ENCODE measurements at regions not wholly inside any gene's neighbourhood (a gene's known extent, or its start where the extent isn't known, plus 50 kb on each side); places are given as distances from the start of the nearest gene placed in this dataset.

GRCh38 chr14:104462651-104463630 is 116.6 kb upstream of the C14orf180 start:
- no peaks in the 10 kb centered on the region for H3K9me3 Mint-ChIP-seq
- no peak overlapping the region for H3K4me3 Mint-ChIP-seq
- WGBS (ENCODE audit: insufficient coverage) = 76% methylated on average over 15 of the region's 16 CpGs
- H3K36me3 Mint-ChIP-seq = no peaks in the 10 kb centered on the region
- peaks cover 39 to 64% of the 10 kb centered on the region in 2 donors for H3K27me3 Mint-ChIP-seq (ENCODE audit: low read depth in 2 of 2)
- intact Hi-C loops (cut with micrococcal nuclease) = no loop called here
- ATAC-seq (no peak), DNase-seq (no peak)
- H3K27ac ChIP-seq (ENCODE audit: low read length) = no peak overlapping the region
- H3K27me3 ChIP-seq (ENCODE audit: control insufficient read depth, insufficient read depth, low read length) = peaks cover 5% of the 10 kb centered on the region
- no peaks in the 10 kb centered on the region for H3K36me3 ChIP-seq (ENCODE audit: control insufficient read depth, insufficient read depth, low read length)
- no peak overlapping the region for H3K4me3 ChIP-seq (ENCODE audit: low read length)
- TF ChIP-seq, protein P1, sequence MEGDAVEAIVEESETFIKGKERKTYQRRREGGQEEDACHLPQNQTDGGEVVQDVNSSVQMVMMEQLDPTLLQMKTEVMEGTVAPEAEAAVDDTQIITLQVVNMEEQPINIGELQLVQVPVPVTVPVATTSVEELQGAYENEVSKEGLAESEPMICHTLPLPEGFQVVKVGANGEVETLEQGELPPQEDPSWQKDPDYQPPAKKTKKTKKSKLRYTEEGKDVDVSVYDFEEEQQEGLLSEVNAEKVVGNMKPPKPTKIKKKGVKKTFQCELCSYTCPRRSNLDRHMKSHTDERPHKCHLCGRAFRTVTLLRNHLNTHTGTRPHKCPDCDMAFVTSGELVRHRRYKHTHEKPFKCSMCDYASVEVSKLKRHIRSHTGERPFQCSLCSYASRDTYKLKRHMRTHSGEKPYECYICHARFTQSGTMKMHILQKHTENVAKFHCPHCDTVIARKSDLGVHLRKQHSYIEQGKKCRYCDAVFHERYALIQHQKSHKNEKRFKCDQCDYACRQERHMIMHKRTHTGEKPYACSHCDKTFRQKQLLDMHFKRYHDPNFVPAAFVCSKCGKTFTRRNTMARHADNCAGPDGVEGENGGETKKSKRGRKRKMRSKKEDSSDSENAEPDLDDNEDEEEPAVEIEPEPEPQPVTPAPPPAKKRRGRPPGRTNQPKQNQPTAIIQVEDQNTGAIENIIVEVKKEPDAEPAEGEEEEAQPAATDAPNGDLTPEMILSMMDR (IDR thresholded peaks at IDR 0.05) = no peak
- H3K4me1 ChIP-seq (ENCODE audit: control insufficient read depth, insufficient read depth, low read length) = no peaks in the 10 kb centered on the region
- H3K9me3 ChIP-seq (ENCODE audit: control insufficient read depth, insufficient read depth, low read length) = no peaks in the 10 kb centered on the region
- no peak overlapping the region for H3K27ac Mint-ChIP-seq
- H3K4me1 Mint-ChIP-seq = peaks cover 10 to 11% of the 10 kb centered on the region in 2 donors

GRCh38 chr14:104464907-104465306 is 114.7 kb upstream of the C14orf180 start:
- DNase-seq = no peak
- H3K27ac ChIP-seq (ENCODE audit: low read length) = no peak overlapping the region
- Mint-ChIP-seq H3K27ac (no peak overlapping the region), H3K4me1 (peaks cover 10 to 11% of the 10 kb centered on the region in 2 donors), H3K9me3 (no peaks in the 10 kb centered on the region), H3K36me3 (no peaks in the 10 kb centered on the region), H3K27me3 (ENCODE audit: low read depth in 2 of 2) (peaks cover 31 to 49% of the 10 kb centered on the region in 2 donors), H3K4me3 (no peak overlapping the region)
- TF ChIP-seq, protein P1 (IDR thresholded peaks at IDR 0.05) = no peak
- WGBS (ENCODE audit: insufficient coverage) = 90% methylated on average over 6 of the region's 6 CpGs
- no peak for ATAC-seq
- intact Hi-C loops (cut with micrococcal nuclease) = no loop called here
- H3K4me3 ChIP-seq (ENCODE audit: low read length) = no peak overlapping the region
- no peaks in the 10 kb centered on the region for H3K4me1 ChIP-seq (ENCODE audit: control insufficient read depth, insufficient read depth, low read length)
- H3K27me3 ChIP-seq (ENCODE audit: control insufficient read depth, insufficient read depth, low read length) = peaks cover 5% of the 10 kb centered on the region
- H3K36me3 ChIP-seq (ENCODE audit: control insufficient read depth, insufficient read depth, low read length) = no peaks in the 10 kb centered on the region
- no peaks in the 10 kb centered on the region for H3K9me3 ChIP-seq (ENCODE audit: control insufficient read depth, insufficient read depth, low read length)

GRCh38 chr14:104465482-104466390 is 113.8 kb upstream of the C14orf180 start:
- no peaks in the 10 kb centered on the region for H3K36me3 ChIP-seq (ENCODE audit: control insufficient read depth, insufficient read depth, low read length)
- H3K4me3 ChIP-seq (ENCODE audit: low read length) = no peak overlapping the region
- TF ChIP-seq, protein P1 (IDR thresholded peaks at IDR 0.05) = no peak
- DNase-seq = no peak
- H3K4me1 ChIP-seq (ENCODE audit: control insufficient read depth, insufficient read depth, low read length) = no peaks in the 10 kb centered on the region
- H3K4me1 Mint-ChIP-seq = peaks cover 4 to 5% of the 10 kb centered on the region in 2 donors
- no peaks in the 10 kb centered on the region for H3K9me3 ChIP-seq (ENCODE audit: control insufficient read depth, insufficient read depth, low read length)
- peaks cover 23 to 40% of the 10 kb centered on the region in 2 donors for H3K27me3 Mint-ChIP-seq (ENCODE audit: low read depth in 2 of 2)
- intact Hi-C loops (cut with micrococcal nuclease) = no loop called here
- H3K27me3 ChIP-seq (ENCODE audit: control insufficient read depth, insufficient read depth, low read length) = peaks cover 2% of the 10 kb centered on the region
- H3K36me3 Mint-ChIP-seq = no peaks in the 10 kb centered on the region
- no peak overlapping the region for H3K27ac ChIP-seq (ENCODE audit: low read length)
- no peaks in the 10 kb centered on the region for H3K9me3 Mint-ChIP-seq
- no peak overlapping the region for H3K4me3 Mint-ChIP-seq
- WGBS (ENCODE audit: insufficient coverage) = 76% methylated on average over 8 of the region's 8 CpGs
- ATAC-seq = peak in 1 of 3 donors; percentile 16
- H3K27ac Mint-ChIP-seq = no peak overlapping the region
